ENCODE measurements at regions not wholly inside any gene's neighbourhood (a gene's known extent, or its start where the extent isn't known, plus 50 kb on each side); places are given as distances from the start of the nearest gene placed in this dataset.
A peak's percentile ranks its signal among the peaks of the same experiment; 100 is the strongest.

- H3K36me3 ChIP-seq = no peaks in the 10 kb centered on the region; a peak in 1 of 22 replicates
- H3K27me3 ChIP-seq = peaks cover 0 to 18% (median 7%) of the 10 kb centered on the region in 11 experiments; a peak in 7 of 22 replicates
- peaks cover 36 to 54% (median 47%) of the 10 kb centered on the region in 10 experiments for H3K4me1 ChIP-seq
- H3K4me3 ChIP-seq = peak overlapping the region; percentile 53 to 99 (median 86)
- H4K20me1 ChIP-seq = peaks cover 8 to 15% (median 9%) of the 10 kb centered on the region in 11 experiments; a peak in 19 of 22 replicates
- H3K9me3 ChIP-seq (replicated peaks in 1 of 11) = no peaks in the 10 kb centered on the region
- peak in 6 of 11 experiments; percentile 14 to 90 (median 60); a peak in 6 of 22 replicates for TF ChIP-seq Cebpa-rat (IDR thresholded peaks at IDR 0.05)
- peak overlapping the region; percentile 86 to 99 (median 97) for H3K4me2 ChIP-seq
- peak overlapping the region; percentile 87 to 99 (median 92) for H3K9ac ChIP-seq
- peak overlapping the region; percentile 84 to 98 (median 92) for H3K27ac ChIP-seq
These were observed 217.8 kb upstream of the MKLN1 start for GRCh38 chr7:131109759-131110296.

- Histone ChIP-seq H3K9me3 (replicated peaks in 1 of 11) (no peaks in the 10 kb centered on the region), H3K9ac (peak overlapping the region; percentile 87 to 99 (median 92)), H3K27me3 (peaks cover 0 to 18% (median 7%) of the 10 kb centered on the region in 11 experiments; a peak in 7 of 22 replicates), H4K20me1 (peaks cover 1 to 8% (median 2%) of the 10 kb centered on the region in 11 experiments; a peak in 19 of 22 replicates), H3K4me2 (peak overlapping the region; percentile 86 to 99 (median 97)), H3K4me1 (peaks cover 30 to 47% (median 43%) of the 10 kb centered on the region in 10 experiments), H3K4me3 (peak overlapping the region; percentile 53 to 99 (median 86)), H3K27ac (peak overlapping the region; percentile 84 to 98 (median 92)), H3K36me3 (no peaks in the 10 kb centered on the region; a peak in 1 of 22 replicates)
- TF ChIP-seq Cebpa-rat (IDR thresholded peaks at IDR 0.05) = no peak
These were observed 217.2 kb upstream of the MKLN1 start for GRCh38 chr7:131110297-131111080.

GRCh38 chr7:131111081-131111576, 216.5 kb upstream of the MKLN1 start:
- Histone ChIP-seq H3K27ac (peak overlapping the region; percentile 84 to 98 (median 92)), H4K20me1 (peaks cover 0 to 6% (median 0%) of the 10 kb centered on the region in 11 experiments; a peak in 3 of 22 replicates), H3K9me3 (replicated peaks in 1 of 11) (no peaks in the 10 kb centered on the region), H3K9ac (peak overlapping the region; percentile 87 to 99 (median 92)), H3K4me1 (peaks cover 30 to 46% (median 42%) of the 10 kb centered on the region in 10 experiments), H3K4me3 (peak overlapping the region; percentile 53 to 99 (median 86); a peak in 18 of 20 replicates), H3K36me3 (no peaks in the 10 kb centered on the region), H3K4me2 (peak overlapping the region; percentile 86 to 99 (median 97)), H3K27me3 (peaks cover 0 to 18% (median 7%) of the 10 kb centered on the region in 11 experiments; a peak in 7 of 22 replicates)
- TF ChIP-seq Cebpa-rat (IDR thresholded peaks at IDR 0.05) = peak in 2 of 11 experiments; percentile 17 to 20; a peak in 1 of 22 replicates

- Histone ChIP-seq H3K9ac (peak overlapping the region in 7 of 11 experiments; percentile 87 to 99 (median 93); a peak in 10 of 22 replicates), H3K4me1 (peaks cover 30 to 46% (median 42%) of the 10 kb centered on the region in 10 experiments), H3K4me2 (peak overlapping the region; percentile 86 to 99 (median 97)), H3K9me3 (replicated peaks in 1 of 11) (no peaks in the 10 kb centered on the region), H3K27ac (peak overlapping the region; percentile 84 to 98 (median 92); a peak in 20 of 22 replicates), H3K4me3 (peak overlapping the region in 7 of 10 experiments; percentile 75 to 99 (median 90); a peak in 10 of 20 replicates), H3K27me3 (peaks cover 0 to 18% (median 7%) of the 10 kb centered on the region in 11 experiments; a peak in 7 of 22 replicates), H4K20me1 (no peaks in the 10 kb centered on the region), H3K36me3 (no peaks in the 10 kb centered on the region)
- no peak for TF ChIP-seq Cebpa-rat (IDR thresholded peaks at IDR 0.05)
These were observed 215.9 kb upstream of the MKLN1 start for GRCh38 chr7:131111792-131112191.

GRCh38 chr7:131112431-131112830, 215.2 kb upstream of the MKLN1 start:
- Histone ChIP-seq H3K36me3 (no peaks in the 10 kb centered on the region), H3K4me1 (peaks cover 30 to 46% (median 42%) of the 10 kb centered on the region in 10 experiments), H3K27ac (peak overlapping the region in 8 of 11 experiments; percentile 84 to 98 (median 92); a peak in 8 of 22 replicates), H4K20me1 (no peaks in the 10 kb centered on the region), H3K9ac (0 out of 22 replicates have a peak overlapping the region, but pooled peaks of 1 of the 11 experiments have one; percentile 98), H3K27me3 (peaks cover 0 to 16% (median 7%) of the 10 kb centered on the region in 11 experiments; a peak in 7 of 22 replicates), H3K9me3 (replicated peaks in 1 of 11) (peaks cover 0 to 4% (median 0%) of the 10 kb centered on the region in 11 experiments; a peak in 3 of 22 replicates), H3K4me3 (no peak overlapping the region), H3K4me2 (peak overlapping the region; percentile 86 to 99 (median 97); a peak in 20 of 22 replicates)
- no peak for TF ChIP-seq Cebpa-rat (IDR thresholded peaks at IDR 0.05)

GRCh38 chr7:131115340-131115739, 212.3 kb upstream of the MKLN1 start:
- Histone ChIP-seq H3K9me3 (replicated peaks in 1 of 11) (peaks cover 20 to 33% (median 26%) of the 10 kb centered on the region in 11 experiments), H3K36me3 (peaks cover 0 to 15% (median 0%) of the 10 kb centered on the region in 11 experiments; a peak in 6 of 22 replicates), H4K20me1 (no peaks in the 10 kb centered on the region), H3K4me3 (no peak overlapping the region), H3K9ac (no peak overlapping the region), H3K4me1 (peaks cover 21 to 27% (median 23%) of the 10 kb centered on the region in 10 experiments), H3K4me2 (no peak overlapping the region), H3K27ac (no peak overlapping the region), H3K27me3 (no peaks in the 10 kb centered on the region)
- no peak for TF ChIP-seq Cebpa-rat (IDR thresholded peaks at IDR 0.05)

GRCh38 chr7:131117439-131117838, 210.2 kb upstream of the MKLN1 start:
- Histone ChIP-seq H3K4me2 (no peak overlapping the region), H3K9me3 (replicated peaks in 1 of 11) (peaks cover 20 to 41% (median 26%) of the 10 kb centered on the region in 11 experiments), H3K4me3 (no peak overlapping the region), H3K9ac (no peak overlapping the region), H3K36me3 (peaks cover 0 to 15% (median 0%) of the 10 kb centered on the region in 11 experiments; a peak in 6 of 22 replicates), H4K20me1 (no peaks in the 10 kb centered on the region), H3K4me1 (peaks cover 1 to 10% (median 4%) of the 10 kb centered on the region in 10 experiments; a peak in 19 of 20 replicates), H3K27ac (no peak overlapping the region), H3K27me3 (no peaks in the 10 kb centered on the region)
- no peak for TF ChIP-seq Cebpa-rat (IDR thresholded peaks at IDR 0.05)

GRCh38 chr7:131119381-131119780, 208.3 kb upstream of the MKLN1 start:
- no peak for TF ChIP-seq Cebpa-rat (IDR thresholded peaks at IDR 0.05)
- no peaks in the 10 kb centered on the region for H3K27me3 ChIP-seq
- peaks cover 0 to 15% (median 0%) of the 10 kb centered on the region in 11 experiments; a peak in 6 of 22 replicates for H3K36me3 ChIP-seq
- no peak overlapping the region for H3K9ac ChIP-seq
- no peaks in the 10 kb centered on the region for H4K20me1 ChIP-seq
- peaks cover 0 to 6% (median 0%) of the 10 kb centered on the region in 10 experiments; a peak in 1 of 20 replicates for H3K4me1 ChIP-seq
- H3K27ac ChIP-seq = no peak overlapping the region
- H3K4me2 ChIP-seq = no peak overlapping the region
- H3K9me3 ChIP-seq (replicated peaks in 1 of 11) = peaks cover 20 to 41% (median 26%) of the 10 kb centered on the region in 11 experiments
- H3K4me3 ChIP-seq = no peak overlapping the region

Data from BLaER1 treated with 17β-estradiol and CSF1 and Interleukin-3, amounts not matched to agents 10 nM and 100 nM (cell line).